ENCODE measurements at regions not wholly inside any gene's neighbourhood (a gene's known extent, or its start where the extent isn't known, plus 50 kb on each side); places are given as distances from the start of the nearest gene placed in this dataset.

DNA sequence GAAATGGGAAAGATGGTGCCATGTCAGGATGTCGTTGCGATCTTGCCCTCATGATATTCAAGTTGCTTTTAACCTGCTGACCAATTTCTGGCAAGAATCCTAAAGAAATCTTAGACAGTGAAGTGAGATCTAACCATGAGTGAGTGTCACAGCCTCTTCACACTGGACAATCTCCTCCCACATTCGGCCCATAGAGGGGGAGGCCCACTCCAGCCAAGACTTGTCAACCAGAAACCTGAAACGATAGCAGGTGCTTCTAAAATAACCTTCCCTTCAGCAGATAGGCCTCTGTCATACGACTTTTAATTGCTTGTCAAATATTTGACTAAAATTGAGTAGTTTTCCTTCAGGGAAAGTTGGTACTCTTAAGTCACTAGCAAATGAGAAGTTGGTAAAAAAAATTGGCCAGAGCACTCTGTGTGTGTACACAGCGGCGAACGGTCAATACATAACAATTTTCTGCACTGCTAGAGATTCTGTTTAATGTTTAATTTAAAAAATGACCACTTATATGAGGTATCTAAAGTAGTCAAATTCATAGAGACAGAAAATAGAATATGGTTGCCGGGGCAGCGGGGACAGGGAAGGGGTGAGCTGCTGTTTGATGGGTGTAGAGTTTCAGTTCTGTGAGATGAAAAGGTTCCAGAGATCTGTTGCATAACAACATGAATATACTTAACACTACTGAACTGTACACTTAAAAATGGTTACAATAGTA, 110.2 kb downstream of the VAPA start:
- no peak for DNase-seq (ENCODE audit: low spot score)
- TF ChIP-seq, protein P1, sequence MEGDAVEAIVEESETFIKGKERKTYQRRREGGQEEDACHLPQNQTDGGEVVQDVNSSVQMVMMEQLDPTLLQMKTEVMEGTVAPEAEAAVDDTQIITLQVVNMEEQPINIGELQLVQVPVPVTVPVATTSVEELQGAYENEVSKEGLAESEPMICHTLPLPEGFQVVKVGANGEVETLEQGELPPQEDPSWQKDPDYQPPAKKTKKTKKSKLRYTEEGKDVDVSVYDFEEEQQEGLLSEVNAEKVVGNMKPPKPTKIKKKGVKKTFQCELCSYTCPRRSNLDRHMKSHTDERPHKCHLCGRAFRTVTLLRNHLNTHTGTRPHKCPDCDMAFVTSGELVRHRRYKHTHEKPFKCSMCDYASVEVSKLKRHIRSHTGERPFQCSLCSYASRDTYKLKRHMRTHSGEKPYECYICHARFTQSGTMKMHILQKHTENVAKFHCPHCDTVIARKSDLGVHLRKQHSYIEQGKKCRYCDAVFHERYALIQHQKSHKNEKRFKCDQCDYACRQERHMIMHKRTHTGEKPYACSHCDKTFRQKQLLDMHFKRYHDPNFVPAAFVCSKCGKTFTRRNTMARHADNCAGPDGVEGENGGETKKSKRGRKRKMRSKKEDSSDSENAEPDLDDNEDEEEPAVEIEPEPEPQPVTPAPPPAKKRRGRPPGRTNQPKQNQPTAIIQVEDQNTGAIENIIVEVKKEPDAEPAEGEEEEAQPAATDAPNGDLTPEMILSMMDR (IDR thresholded peaks at IDR 0.05; ENCODE audit: borderline replicate concordance, control extremely low read depth, extremely low read depth, insufficient read depth, missing control alignments) = no peak
- in situ Hi-C loops (cut with MboI; ENCODE audit: low sequenced_read_pairs, unreplicated experiment) = no loop called here

DNA sequence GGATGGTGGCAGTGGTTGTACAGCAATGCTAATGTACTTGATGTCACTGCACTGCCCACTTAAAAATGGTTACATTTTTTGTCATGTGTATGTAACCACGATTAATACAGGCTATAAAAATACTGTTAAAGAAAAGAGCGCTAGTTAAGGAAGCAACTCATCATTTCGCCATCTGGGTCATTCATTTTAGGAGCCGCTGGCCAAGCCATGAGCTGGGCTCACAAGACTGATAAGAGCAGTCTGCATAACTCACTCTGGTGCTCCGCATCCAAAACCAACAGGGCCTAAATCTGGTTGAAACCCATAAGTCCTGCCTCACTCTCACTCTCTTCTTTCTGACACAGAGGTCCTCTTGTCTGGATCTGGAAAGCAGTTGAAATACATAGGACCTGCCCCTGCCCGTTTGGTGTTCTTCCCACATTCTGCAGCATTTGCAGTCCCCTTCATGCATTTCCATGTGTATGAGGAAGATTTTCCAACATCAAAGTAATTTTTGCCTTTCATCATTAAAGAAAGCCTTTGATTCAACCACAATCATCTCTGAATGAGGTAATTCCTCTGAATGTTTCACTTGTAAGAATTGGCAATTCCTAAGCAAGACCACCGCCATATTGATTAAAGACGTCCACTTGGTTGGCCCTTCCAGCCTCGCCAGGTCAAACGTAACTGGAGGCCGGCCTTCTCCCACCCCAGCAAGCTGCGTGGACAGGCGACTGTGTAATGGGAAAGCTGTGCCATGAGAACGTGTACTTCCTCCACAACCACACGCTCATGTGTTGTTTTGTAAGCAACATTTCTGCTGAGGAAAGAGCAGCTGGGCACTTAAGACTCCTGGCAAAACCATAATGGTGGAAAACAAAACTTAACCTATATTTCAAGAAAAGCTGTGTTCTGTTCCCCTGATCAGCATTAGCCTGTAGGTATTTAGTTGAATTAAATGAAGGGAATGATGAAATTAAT, 112.2 kb downstream of the VAPA start:
- no peak for DNase-seq (ENCODE audit: low spot score)
- TF ChIP-seq, protein P1 (IDR thresholded peaks at IDR 0.05; ENCODE audit: borderline replicate concordance, control extremely low read depth, extremely low read depth, insufficient read depth, missing control alignments) = no peak
- in situ Hi-C loops (cut with MboI; ENCODE audit: low sequenced_read_pairs, unreplicated experiment) = no loop called here

DNA sequence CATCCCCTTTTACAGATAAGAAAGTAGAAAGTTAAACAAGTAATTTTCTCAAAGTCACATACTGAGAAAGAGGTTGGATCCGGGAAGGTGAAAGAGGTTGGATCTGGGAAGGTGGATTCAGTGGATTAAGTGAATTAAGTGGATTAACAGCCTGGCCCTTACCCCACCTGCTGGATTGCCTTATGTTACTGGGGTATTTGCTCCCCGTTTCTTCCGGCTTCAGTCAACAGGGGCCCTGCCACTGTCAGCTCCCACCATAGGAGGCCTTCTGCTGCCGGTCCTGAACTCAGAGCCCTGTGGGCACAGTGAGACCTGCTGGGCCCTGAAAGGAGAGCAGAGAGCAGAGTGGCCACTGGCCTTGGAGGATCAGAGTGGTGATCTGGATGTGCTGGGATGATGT, 113.2 kb downstream of the VAPA start:
- DNase-seq (ENCODE audit: low spot score) = no peak
- TF ChIP-seq, protein P1 (IDR thresholded peaks at IDR 0.05; ENCODE audit: borderline replicate concordance, control extremely low read depth, extremely low read depth, insufficient read depth, missing control alignments) = no peak
- in situ Hi-C loops (cut with MboI; ENCODE audit: low sequenced_read_pairs, unreplicated experiment) = no loop called here

DNA sequence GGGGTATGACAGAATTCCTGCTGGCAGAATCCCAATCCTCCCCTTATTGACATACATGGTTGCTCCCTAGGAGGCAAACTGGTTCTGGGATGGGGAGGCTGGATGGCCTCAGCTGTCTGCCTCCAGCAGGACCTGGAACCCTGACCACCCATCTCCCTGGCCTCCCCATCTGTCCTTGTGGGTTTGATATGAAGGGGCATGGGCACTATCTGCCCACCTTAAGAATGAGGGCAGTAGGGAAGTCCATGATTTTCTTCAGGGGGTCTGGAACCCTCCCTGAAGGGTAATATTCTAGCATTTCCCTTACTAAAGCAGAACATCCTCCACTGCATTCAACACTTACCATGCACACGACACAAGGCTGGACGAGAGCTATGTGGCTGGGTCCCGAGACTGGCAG, 113.6 kb downstream of the VAPA start:
- DNase-seq (ENCODE audit: low spot score) = no peak
- TF ChIP-seq, protein P1 (IDR thresholded peaks at IDR 0.05; ENCODE audit: borderline replicate concordance, control extremely low read depth, extremely low read depth, insufficient read depth, missing control alignments) = no peak
- in situ Hi-C loops (cut with MboI; ENCODE audit: low sequenced_read_pairs, unreplicated experiment) = no loop called here

DNA sequence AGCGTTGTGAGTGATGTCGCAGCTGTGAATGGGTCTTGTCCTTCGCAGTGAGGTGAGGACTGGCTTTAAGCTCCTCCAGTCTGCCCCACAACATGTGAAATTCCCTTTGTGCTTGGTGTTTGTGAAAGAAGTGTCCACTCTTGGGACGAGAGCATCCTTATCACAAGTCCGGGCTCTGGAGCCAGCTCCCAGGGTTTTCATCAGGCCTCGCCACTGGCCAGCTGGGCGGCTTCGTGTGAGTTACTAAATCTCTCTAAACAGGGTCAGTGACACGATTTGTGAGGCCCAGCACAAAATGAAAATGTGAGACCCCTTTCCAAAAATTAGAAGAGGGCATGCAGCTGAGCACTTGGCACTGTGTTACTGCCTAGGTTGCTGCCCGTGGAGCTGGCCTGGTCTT, 115.9 kb downstream of the VAPA start:
- TF ChIP-seq, protein P1 (IDR thresholded peaks at IDR 0.05; ENCODE audit: borderline replicate concordance, control extremely low read depth, extremely low read depth, insufficient read depth, missing control alignments) = no peak
- in situ Hi-C loops (cut with MboI; ENCODE audit: low sequenced_read_pairs, unreplicated experiment) = no loop called here
- no peak for DNase-seq (ENCODE audit: low spot score)

DNA sequence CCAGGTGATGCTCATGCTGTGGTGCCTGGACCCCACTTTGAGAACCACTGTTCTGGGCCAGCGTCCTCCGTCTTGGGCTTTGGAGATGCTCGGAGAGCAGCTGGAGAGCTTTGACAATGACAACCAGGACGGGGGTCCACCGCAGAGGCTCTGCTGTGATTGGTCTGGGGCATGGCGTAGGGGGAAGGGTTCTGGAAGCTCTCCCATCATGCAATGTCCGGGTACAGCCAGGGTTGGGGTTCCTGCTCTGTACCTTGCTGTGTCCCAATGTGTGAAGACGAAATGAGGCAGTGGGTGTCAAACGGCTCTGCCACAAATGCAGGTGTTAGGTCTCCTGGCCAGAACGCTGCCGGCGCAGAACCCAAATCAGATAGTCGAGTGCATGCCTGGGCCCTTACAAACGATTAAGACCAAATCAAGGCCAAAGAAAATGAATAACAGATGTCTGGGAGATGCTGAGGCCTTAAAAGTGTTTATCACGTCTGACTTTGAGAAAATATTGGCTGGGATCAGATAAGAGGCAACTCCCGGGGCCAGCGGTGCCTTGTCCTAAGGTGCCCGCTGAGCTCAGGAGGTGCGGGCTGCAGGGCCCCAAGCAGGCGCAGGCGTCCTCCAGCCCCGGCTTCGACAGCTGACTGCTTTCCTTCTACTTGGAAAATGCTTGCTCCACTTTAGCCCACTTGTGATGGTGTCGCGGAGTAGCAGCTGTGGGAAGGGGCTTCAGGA, 117.2 kb downstream of the VAPA start:
- DNase-seq (ENCODE audit: low spot score) = no peak
- TF ChIP-seq, protein P1 (IDR thresholded peaks at IDR 0.05; ENCODE audit: borderline replicate concordance, control extremely low read depth, extremely low read depth, insufficient read depth, missing control alignments) = no peak
- in situ Hi-C loops (cut with MboI; ENCODE audit: low sequenced_read_pairs, unreplicated experiment) = no loop called here
